Mesendoderm (in vitro differentiated cells): ENCODE measurements at regions not wholly inside any gene's neighbourhood (a gene's known extent, or its start where the extent isn't known, plus 50 kb on each side); places are given as distances from the start of the nearest gene placed in this dataset.

Experiments used
- DNase-seq: peaks from one replicate; pipeline ENCODE4 v3.0.0; 2013
- H2AK5ac ChIP-seq: 2 replicates; pipeline ENCODE4 v1.6.1; 2013; ENCODE audit warnings: low read length, inconsistent platforms
- H2BK120ac ChIP-seq: 2 replicates; pipeline ENCODE4 v1.6.1; 2013; ENCODE audit warnings: low read depth, mild to moderate bottlenecking, low read length, moderate library complexity, mixed read lengths
- H2BK15ac ChIP-seq: replicated peaks from 2 replicates; pipeline ENCODE4 v1.6.1; 2013; ENCODE audit warnings: low read depth, mild to moderate bottlenecking, moderate library complexity
- H2BK5ac ChIP-seq: 2 replicates; pipeline ENCODE4 v1.6.1; 2013; ENCODE audit warnings: low read length, inconsistent platforms
- H3K18ac ChIP-seq: 2 replicates; pipeline ENCODE4 v1.6.1; 2013; ENCODE audit warnings: mild to moderate bottlenecking, low read length, mixed read lengths
- H3K23ac ChIP-seq: one replicate; pipeline ENCODE4 v1.6.1; 2013; ENCODE audit warnings: low read length
- H3K27ac ChIP-seq: 2 replicates; pipeline ENCODE4 v1.5.1; 2013; ENCODE audit warnings: low read depth, mild to moderate bottlenecking, inconsistent platforms, low read length, moderate library complexity
- H3K27me3 ChIP-seq: 2 replicates; pipeline ENCODE4 v1.6.1; 2013; ENCODE audit warnings: low read length, control low read depth, mild to moderate bottlenecking, inconsistent platforms; ENCODE audit not compliant: insufficient read depth, poor library complexity
- H3K36me3 ChIP-seq: 2 replicates; pipeline ENCODE4 v1.6.1; 2013; ENCODE audit warnings: low read length, inconsistent platforms; ENCODE audit not compliant: control insufficient read depth, insufficient read depth
- H3K4ac ChIP-seq: one replicate; pipeline ENCODE4 v1.6.1; 2013; ENCODE audit warnings: low read depth, mild to moderate bottlenecking, low read length, moderate library complexity
- H3K4me1 ChIP-seq: 2 replicates; pipeline ENCODE4 v1.6.1; 2013; ENCODE audit warnings: low read depth, low read length, inconsistent platforms; ENCODE audit not compliant: control insufficient read depth
- H3K4me2 ChIP-seq: 2 replicates; pipeline ENCODE4 v1.6.1; 2013; ENCODE audit warnings: low read length
- H3K4me3 ChIP-seq: 2 replicates; pipeline ENCODE4 v1.5.1; 2013; ENCODE audit warnings: mild to moderate bottlenecking, low read length
- H3K56ac ChIP-seq: one replicate; pipeline ENCODE4 v1.6.1; 2013; ENCODE audit warnings: low read length
- H3K79me1 ChIP-seq: 2 replicates; pipeline ENCODE4 v1.6.1; 2013; ENCODE audit warnings: low read length, inconsistent platforms
- H3K79me2 ChIP-seq: 2 replicates; pipeline ENCODE4 v1.6.1; 2013; ENCODE audit warnings: mild to moderate bottlenecking, low read length; ENCODE audit not compliant: control insufficient read depth, insufficient read depth
- H3K9ac ChIP-seq: 2 replicates; pipeline ENCODE4 v1.6.1; 2013; ENCODE audit warnings: low read length, inconsistent platforms
- H4K5ac ChIP-seq: one replicate; pipeline ENCODE4 v1.6.1; 2013; ENCODE audit warnings: low read length
- H4K8ac ChIP-seq: one replicate; pipeline ENCODE4 v1.6.1; 2013; ENCODE audit warnings: low read depth, mild to moderate bottlenecking, control low read depth, low read length, moderate library complexity
- WGBS: extraction: QIAGEN DNeasy Blood & Tissue Kit; methylation state at CpG from one replicate; pipeline ENCODE4 v1.1.7; 2013; ENCODE audit warnings: low lambda C conversion rate, missing lambda C conversion rate; ENCODE audit not compliant: insufficient coverage; ENCODE audit errors: extremely low coverage; 5-methylcytosine and 5-hydroxymethylcytosine counted together

DNA sequence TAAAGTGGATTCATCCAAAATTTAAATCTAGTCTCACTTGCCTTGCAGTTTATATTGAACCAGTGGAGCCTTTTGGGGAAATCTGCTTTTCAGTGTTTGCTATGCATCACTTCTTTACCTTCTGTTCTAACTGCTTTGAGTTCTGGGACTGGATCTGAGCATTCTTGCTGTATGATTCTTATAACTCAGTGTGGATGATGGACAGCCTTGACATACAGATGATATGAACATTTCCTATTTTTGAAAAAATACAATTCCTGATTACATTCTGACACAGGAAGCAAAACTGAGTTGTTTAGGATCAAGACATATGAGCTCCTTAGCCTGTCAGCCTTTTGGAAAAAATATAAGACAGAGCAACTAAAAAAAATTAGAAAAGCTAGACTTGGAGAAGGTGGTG lies 115.2 kb downstream of the DISP1 start:
- H3K27me3 ChIP-seq = no peaks in the 10 kb centered on the region
- H4K8ac ChIP-seq = no peak overlapping the region
- peaks cover 3% of the 10 kb centered on the region for H3K4me1 ChIP-seq
- H3K9ac ChIP-seq = peak overlapping the region; percentile 22
- H2BK15ac ChIP-seq = no peak overlapping the region
- H3K79me1 ChIP-seq = no peaks in the 10 kb centered on the region
- H3K4ac ChIP-seq = no peak overlapping the region
- no peak overlapping the region for H3K4me2 ChIP-seq
- H3K79me2 ChIP-seq = peaks cover 3% of the 10 kb centered on the region
- peak overlapping the region; percentile 26 for H3K56ac ChIP-seq
- H3K27ac ChIP-seq = no peak overlapping the region
- no peak overlapping the region for H2BK5ac ChIP-seq
- no peak overlapping the region for H3K23ac ChIP-seq
- H3K4me3 ChIP-seq = no peak overlapping the region
- no peak for DNase-seq
- no peak overlapping the region for H2AK5ac ChIP-seq
- H3K36me3 ChIP-seq = no peaks in the 10 kb centered on the region
- H4K5ac ChIP-seq = peak overlapping the region; percentile 60
- no peak overlapping the region for H2BK120ac ChIP-seq
- no peak overlapping the region for H3K18ac ChIP-seq

DNA sequence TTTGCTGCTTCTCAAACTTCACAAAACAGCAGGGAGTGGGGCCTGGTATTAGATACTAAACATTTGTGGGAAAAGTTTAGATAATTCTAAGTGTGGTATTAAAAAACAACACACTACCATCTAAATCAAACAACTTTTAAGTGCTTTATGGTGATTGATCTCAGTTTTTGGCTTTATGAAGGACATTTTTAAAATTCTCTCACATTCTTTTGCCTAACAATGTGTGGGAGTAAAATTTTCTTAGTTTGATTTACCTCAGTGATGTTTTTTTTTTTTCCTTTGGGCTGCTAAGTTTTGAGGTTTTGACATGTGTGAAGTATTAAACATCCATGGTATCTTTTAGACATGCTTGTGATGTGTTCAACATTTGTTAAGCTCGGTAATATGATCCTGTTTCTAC lies 116.2 kb downstream of the DISP1 start:
- WGBS = no CpG with 5 or more reads among the region's 1 CpG

DNA sequence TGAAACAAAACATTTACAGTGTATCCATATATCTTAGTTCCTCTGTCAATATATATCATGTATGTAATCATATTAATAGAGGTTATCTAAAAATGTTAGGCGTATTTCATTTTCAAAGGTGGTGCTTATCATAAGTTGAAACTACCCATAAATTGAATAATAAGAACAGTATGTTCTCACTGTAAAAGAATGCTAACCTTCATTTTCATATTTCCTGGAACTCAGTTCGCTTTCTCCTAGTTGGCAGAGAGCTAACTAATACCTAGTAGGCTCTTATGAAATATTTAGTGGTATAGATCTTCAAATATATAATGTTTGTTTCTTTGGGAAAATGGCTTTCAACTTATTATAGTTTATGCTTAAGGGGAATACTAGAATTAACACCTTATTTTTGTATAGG lies 118.4 kb downstream of the DISP1 start:
- no CpG with 5 or more reads among the region's 2 CpGs for WGBS
- Histone ChIP-seq H3K4me1 (no peaks in the 10 kb centered on the region), H2AK5ac (no peak overlapping the region), H2BK5ac (no peak overlapping the region), H3K56ac (no peak overlapping the region), H3K79me1 (no peaks in the 10 kb centered on the region), H2BK120ac (no peak overlapping the region), H3K4me3 (no peak overlapping the region), H3K79me2 (peaks cover 3% of the 10 kb centered on the region), H4K5ac (no peak overlapping the region), H3K27me3 (no peaks in the 10 kb centered on the region), H3K4ac (no peak overlapping the region), H3K23ac (no peak overlapping the region), H3K18ac (no peak overlapping the region), H2BK15ac (no peak overlapping the region), H3K36me3 (no peaks in the 10 kb centered on the region), H3K4me2 (no peak overlapping the region), H4K8ac (no peak overlapping the region), H3K27ac (no peak overlapping the region), H3K9ac (no peak overlapping the region)
- no peak for DNase-seq

More for the DNA sequence above, 116.2 kb downstream of the DISP1 start:
- no peak overlapping the region for H2BK15ac ChIP-seq
- H3K4me2 ChIP-seq = no peak overlapping the region
- H4K8ac ChIP-seq = no peak overlapping the region
- no peak overlapping the region for H4K5ac ChIP-seq
- no peaks in the 10 kb centered on the region for H3K79me1 ChIP-seq
- H3K18ac ChIP-seq = no peak overlapping the region
- no peak overlapping the region for H3K56ac ChIP-seq
- no peaks in the 10 kb centered on the region for H3K36me3 ChIP-seq
- no peaks in the 10 kb centered on the region for H3K27me3 ChIP-seq
- no peak overlapping the region for H3K23ac ChIP-seq
- peaks cover 3% of the 10 kb centered on the region for H3K79me2 ChIP-seq
- no peak for DNase-seq
- H2BK5ac ChIP-seq = no peak overlapping the region
- H3K4me3 ChIP-seq = no peak overlapping the region
- no peaks in the 10 kb centered on the region for H3K4me1 ChIP-seq
- no peak overlapping the region for H3K27ac ChIP-seq
- no peak overlapping the region for H2BK120ac ChIP-seq
- H3K9ac ChIP-seq = no peak overlapping the region
- H3K4ac ChIP-seq = no peak overlapping the region
- H2AK5ac ChIP-seq = no peak overlapping the region

DNA sequence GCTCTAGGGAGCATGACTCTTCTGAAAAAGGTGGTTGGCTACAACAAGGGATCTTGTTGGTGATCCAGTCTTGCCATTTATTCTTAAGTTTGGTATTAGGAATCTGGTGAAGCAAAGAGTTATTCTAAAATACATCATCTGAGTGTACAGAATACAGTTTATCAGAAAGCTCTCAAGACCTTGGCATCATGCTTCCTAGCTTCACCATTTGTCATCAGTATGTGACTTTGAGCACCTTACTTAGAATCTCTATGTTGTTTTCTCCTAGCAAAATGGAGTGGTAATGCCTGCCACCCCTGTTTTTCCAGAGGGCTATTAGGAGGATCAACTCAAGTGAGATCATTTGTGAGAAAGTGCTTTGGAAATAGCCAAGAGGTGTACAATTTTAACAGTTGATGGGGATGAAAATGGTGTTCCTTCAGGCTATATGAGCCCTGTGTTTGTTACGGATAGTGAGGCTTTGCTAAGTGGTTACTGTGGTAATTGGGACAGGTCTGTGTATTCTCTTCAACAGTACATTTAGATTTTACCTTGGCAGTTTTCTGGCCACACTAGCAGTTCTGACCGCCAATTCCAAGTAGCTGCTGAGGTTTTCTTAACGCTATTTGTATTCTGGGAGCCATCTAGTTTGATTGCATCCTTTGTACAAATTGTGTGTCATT lies 120.5 kb downstream of the DISP1 start:
- H3K9ac ChIP-seq = no peak overlapping the region
- H2BK5ac ChIP-seq = no peak overlapping the region
- H2AK5ac ChIP-seq = no peak overlapping the region
- H2BK15ac ChIP-seq = no peak overlapping the region
- no peaks in the 10 kb centered on the region for H3K79me2 ChIP-seq
- no peak overlapping the region for H3K18ac ChIP-seq
- no peak overlapping the region for H4K5ac ChIP-seq
- H2BK120ac ChIP-seq = no peak overlapping the region
- DNase-seq = no peak
- no peak overlapping the region for H4K8ac ChIP-seq
- H3K36me3 ChIP-seq = no peaks in the 10 kb centered on the region
- H3K56ac ChIP-seq = no peak overlapping the region
- H3K27me3 ChIP-seq = no peaks in the 10 kb centered on the region
- H3K23ac ChIP-seq = no peak overlapping the region
- no peak overlapping the region for H3K4me3 ChIP-seq
- H3K4me2 ChIP-seq = no peak overlapping the region
- no peak overlapping the region for H3K4ac ChIP-seq
- no peak overlapping the region for H3K27ac ChIP-seq
- H3K79me1 ChIP-seq = no peaks in the 10 kb centered on the region
- no peaks in the 10 kb centered on the region for H3K4me1 ChIP-seq
- WGBS = no CpG with 5 or more reads among the region's 3 CpGs

DNA sequence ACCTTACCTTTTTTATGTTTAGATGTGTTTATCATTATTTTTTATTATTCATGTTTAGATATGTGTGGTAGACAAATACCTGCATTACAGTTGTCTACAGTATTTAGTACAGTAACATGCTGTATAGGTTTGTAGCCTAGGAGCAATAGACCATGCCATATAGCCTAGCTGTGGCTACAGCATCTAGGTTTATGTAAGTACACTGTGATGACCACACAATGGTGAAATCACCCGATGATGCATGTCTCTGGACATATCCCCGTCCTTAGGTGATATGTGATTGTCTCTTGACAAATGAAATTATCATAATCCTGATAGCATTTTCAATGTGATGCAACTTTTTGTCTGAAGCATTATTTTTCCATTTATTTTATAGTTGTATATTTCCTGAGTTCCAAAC lies 121.2 kb downstream of the DISP1 start:
- Histone ChIP-seq H3K27me3 (no peaks in the 10 kb centered on the region), H2BK15ac (no peak overlapping the region), H3K9ac (no peak overlapping the region), H3K27ac (no peak overlapping the region), H3K4me3 (no peak overlapping the region), H2BK120ac (no peak overlapping the region), H2AK5ac (no peak overlapping the region), H3K56ac (no peak overlapping the region), H3K4me1 (no peaks in the 10 kb centered on the region), H2BK5ac (no peak overlapping the region), H3K79me2 (no peaks in the 10 kb centered on the region), H3K18ac (no peak overlapping the region), H3K23ac (no peak overlapping the region), H3K36me3 (no peaks in the 10 kb centered on the region), H3K4ac (no peak overlapping the region), H4K5ac (no peak overlapping the region), H3K4me2 (no peak overlapping the region), H4K8ac (no peak overlapping the region), H3K79me1 (no peaks in the 10 kb centered on the region)
- no peak for DNase-seq
- WGBS = no CpG with 5 or more reads among the region's 2 CpGs

DNA sequence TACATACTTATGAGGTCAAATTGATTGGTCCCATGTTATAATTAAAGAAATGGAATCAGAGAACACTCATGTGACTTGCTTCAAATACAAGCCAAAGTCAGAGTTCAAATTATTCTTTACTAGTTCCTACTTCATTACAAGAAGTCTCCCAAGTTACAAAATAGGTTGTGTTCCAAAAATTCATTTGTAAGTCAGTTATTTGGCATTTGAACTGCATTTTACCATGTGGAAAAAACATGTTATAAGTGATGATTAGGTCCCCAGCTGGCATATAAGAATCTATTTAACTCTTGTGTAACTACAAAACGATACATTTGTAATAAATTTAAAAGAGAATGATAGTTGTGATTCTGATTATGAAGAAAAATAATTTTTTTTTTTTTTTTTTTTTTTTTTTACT lies 124.1 kb downstream of the DISP1 start:
- H3K4me2 ChIP-seq = no peak overlapping the region
- no peak overlapping the region for H4K5ac ChIP-seq
- no peak overlapping the region for H4K8ac ChIP-seq
- H3K18ac ChIP-seq = no peak overlapping the region
- H3K79me2 ChIP-seq = no peaks in the 10 kb centered on the region
- no peak overlapping the region for H3K23ac ChIP-seq
- no peak overlapping the region for H2AK5ac ChIP-seq
- H3K27me3 ChIP-seq = no peaks in the 10 kb centered on the region
- no peak overlapping the region for H3K27ac ChIP-seq
- no peak overlapping the region for H3K4ac ChIP-seq
- H3K4me1 ChIP-seq = no peaks in the 10 kb centered on the region
- no peak for DNase-seq
- H3K79me1 ChIP-seq = no peaks in the 10 kb centered on the region
- no peak overlapping the region for H3K9ac ChIP-seq
- H2BK5ac ChIP-seq = no peak overlapping the region
- 100% methylated on average over 1 of the region's 1 CpG for WGBS
- no peak overlapping the region for H2BK120ac ChIP-seq
- no peak overlapping the region for H3K4me3 ChIP-seq
- H2BK15ac ChIP-seq = no peak overlapping the region
- no peak overlapping the region for H3K56ac ChIP-seq
- H3K36me3 ChIP-seq = peaks cover 2% of the 10 kb centered on the region
